ENCODE measurements at regions not wholly inside any gene's neighbourhood (a gene's known extent, or its start where the extent isn't known, plus 50 kb on each side); places are given as distances from the start of the nearest gene placed in this dataset.

- no peak for TF ChIP-seq CTCF (IDR thresholded peaks at IDR 0.05)
- TF ChIP-seq ZFX (IDR thresholded peaks at IDR 0.05; ENCODE audit: borderline replicate concordance), result no peak
Measured at GRCh38 chr4:170794525-170794924, 704.8 kb upstream of the AADAT start.
